ENCODE measurements at regions not wholly inside any gene's neighbourhood (a gene's known extent, or its start where the extent isn't known, plus 50 kb on each side); places are given as distances from the start of the nearest gene placed in this dataset.

- DNase-seq (ENCODE audit: low spot score): no peak
Observed at GRCh38 chr14:65794674-65795279, 382.2 kb downstream of the FUT8 start.

- no peak for DNase-seq (ENCODE audit: low spot score)
Observed at GRCh38 chr14:65798216-65798615, 385.7 kb downstream of the FUT8 start.

- no peak for DNase-seq (ENCODE audit: low spot score)
Observed at GRCh38 chr14:65800694-65801093, 388.2 kb downstream of the FUT8 start.

GRCh38 chr14:65802196-65802595, 389.7 kb downstream of the FUT8 start:
- DNase-seq (ENCODE audit: low spot score): no peak

- no peak for DNase-seq (ENCODE audit: low spot score)
Observed at GRCh38 chr14:65803885-65804284, 391.4 kb downstream of the FUT8 start.

DNA sequence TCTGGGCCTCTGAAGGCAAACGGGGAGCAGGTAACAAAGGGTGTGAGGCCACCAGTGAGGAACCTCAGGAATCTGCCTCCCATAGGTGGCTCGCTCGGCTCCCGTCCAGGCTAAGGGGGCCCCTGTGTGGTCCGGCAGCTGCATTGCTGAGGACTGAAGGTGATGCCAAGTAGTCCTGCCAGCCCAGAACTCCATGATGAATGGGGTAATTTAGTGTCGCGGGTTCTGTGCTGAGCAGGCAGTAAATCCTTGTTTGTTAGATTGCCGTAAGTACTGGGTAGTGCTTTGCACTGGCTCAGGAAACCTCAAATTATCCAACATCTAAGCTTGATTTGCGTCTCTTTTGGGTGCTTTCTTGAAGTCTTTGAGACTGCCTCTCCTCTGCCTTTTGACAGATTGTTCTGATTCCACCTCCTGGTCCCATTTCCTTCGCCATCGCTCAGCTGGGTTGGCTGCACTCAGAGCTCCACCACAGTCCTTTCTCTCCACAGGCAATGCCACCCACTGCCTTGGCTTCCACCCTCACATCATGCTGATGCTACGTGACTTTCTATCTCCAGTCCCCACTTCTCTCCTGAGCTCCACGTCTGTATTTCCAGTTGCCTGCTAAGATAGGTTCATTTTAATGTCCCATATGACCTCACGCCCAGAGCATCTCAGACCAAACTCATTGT, 392.0 kb downstream of the FUT8 start:
- no peak for DNase-seq (ENCODE audit: low spot score)

DNA sequence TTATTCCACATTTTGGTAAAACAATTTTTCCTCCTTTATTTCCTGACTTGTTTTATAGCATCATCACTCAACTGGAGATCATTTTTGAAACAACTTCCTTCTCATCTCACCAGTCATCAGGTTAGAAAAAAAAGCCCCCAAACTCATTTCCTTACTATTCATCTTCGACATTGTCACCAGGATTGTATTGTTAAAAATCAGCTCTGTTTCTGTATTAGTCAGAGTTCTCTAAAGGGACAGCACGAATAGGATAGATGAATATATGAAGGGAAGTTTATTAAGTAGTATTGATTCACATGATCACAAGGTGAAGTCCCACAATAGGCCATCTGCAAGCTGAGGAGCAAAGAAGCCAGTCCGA, 392.6 kb downstream of the FUT8 start:
- DNase-seq (ENCODE audit: low spot score): no peak

GRCh38 chr14:65808390-65808789, 395.9 kb downstream of the FUT8 start:
- DNase-seq (ENCODE audit: low spot score): no peak

DNA sequence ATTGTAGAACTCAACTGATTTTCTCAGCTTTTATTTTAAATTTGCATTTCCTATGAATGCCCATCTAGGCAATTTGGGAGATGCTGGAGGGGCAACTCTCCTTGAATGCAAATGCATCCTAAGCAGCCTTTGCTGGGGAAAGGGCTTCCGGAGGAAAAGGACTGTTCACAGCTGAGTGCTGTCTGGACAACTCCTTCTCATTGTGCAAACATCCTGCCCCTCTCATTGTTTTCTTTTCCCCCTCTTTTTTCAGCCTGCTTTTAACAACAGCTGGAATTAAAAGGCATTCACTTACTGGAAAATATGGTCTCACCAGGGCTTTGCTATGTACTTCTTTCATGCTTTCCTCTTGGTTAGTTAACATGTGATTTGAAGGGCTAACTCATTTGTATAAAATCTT, 397.8 kb downstream of the FUT8 start:
- no peak for DNase-seq (ENCODE audit: low spot score)

DNA sequence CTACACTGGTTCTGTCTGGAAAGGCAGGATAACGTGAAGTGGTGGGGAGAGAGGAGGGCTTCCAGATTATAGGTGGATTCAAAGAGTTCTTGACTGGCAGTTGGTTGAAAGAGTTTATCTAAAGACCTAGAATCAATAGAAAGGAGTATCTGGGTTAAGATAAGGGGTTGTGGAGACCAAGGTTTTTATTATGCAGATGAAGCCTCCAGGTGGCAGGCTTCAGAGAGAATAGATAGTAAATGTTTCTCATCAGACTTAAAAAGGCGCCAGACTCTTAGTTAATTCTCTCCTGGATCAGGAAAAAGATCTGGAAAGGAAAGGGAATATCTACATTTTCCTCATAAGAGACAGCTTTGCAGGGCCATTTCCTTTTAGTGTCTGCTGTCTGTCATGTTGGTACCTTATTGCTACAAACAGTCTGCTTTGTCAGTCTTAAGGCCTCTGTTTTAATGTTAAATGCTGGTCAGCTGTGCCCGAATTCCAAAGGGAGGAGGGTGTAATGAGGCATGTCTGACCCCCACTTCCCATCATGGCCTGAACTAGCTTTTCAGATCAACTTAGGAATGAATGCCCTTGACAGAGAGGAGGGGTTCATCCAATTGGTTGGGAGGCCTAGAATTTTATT, 401.3 kb downstream of the FUT8 start:
- DNase-seq (ENCODE audit: low spot score): no peak

DNA sequence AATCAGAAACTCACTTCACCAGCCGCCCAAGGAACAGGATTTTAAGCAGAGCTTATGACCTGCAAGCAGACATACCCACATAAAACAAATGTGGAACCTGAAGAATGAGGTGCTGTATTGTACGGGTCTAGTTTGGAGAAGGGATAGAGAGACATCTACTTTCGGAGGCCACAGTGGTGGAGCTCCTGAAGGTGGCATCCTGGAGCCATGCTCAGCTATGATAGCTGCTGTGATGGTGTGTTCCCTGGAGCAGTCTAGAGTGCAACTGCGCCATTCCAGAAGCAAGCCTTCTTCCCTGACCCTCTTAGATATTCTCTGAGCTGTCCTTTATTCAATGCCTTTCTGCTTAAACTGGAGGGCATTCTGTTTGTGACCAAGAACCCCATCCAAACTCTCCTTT, 402.6 kb downstream of the FUT8 start:
- DNase-seq (ENCODE audit: low spot score): no peak

GRCh38 chr14:65817011-65817410, 404.5 kb downstream of the FUT8 start:
- no peak for DNase-seq (ENCODE audit: low spot score)

GRCh38 chr14:65819569-65819968, 407.0 kb downstream of the FUT8 start:
- no peak for DNase-seq (ENCODE audit: low spot score)

GRCh38 chr14:65821224-65821753, 408.8 kb downstream of the FUT8 start:
- DNase-seq (ENCODE audit: low spot score): no peak

- no peak for DNase-seq (ENCODE audit: low spot score)
Observed at GRCh38 chr14:65824285-65824977, 411.9 kb downstream of the FUT8 start.

DNA sequence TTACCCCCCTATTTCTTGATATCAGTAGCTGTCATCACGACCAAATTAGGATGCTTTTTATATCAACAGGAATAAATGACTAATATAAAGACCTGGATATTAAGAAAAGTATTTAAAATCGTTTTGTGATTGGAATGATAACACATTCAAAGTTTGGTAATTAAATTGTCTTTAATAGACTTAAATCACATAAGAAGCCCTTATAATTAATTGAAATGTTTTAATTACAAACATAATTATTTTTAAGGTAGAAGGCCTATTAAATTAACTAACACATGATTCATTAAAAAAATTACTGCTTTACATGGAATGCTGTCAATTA, 412.4 kb downstream of the FUT8 start:
- DNase-seq (ENCODE audit: low spot score): no peak

DNA sequence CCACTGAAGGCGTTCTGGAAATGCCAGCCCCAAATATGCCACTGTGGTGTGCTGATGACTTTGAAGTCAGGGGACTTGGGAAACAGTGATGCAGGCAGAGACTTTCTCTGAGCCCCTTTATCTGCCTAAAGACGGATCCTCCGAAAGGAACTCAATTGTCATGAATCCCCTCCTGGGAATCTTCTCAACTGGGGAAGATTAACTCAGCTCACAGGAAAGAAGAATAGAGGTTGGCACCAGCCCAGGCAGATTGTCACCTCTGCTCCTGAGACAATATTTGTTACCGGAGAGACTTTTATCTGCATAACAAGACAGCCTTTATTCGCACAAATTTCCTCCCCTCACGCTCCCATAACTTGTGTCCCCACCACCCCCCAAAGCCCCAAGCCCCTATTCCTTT, 414.4 kb downstream of the FUT8 start:
- no peak for DNase-seq (ENCODE audit: low spot score)

GRCh38 chr14:65827520-65827919, 415.0 kb downstream of the FUT8 start:
- DNase-seq (ENCODE audit: low spot score): no peak

DNA sequence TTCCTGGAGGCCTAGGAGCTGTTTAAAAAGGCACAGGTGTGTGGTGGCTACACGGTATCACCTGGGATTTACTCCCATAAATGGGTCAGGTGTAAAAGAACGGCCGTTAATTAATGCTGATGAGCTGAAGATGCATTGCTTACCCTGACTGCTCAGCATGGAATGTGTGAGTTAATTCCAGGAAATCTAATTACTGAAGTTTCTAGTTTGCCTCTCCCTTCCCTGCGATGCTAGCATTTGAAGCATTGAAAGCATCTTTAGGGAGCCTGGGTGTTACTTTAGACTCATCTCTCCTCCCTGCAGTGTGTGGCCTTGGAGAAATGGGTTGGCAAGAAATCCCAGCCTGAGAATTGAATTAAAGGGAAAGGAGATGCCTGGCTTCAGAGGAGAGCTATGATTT, 415.9 kb downstream of the FUT8 start:
- no peak for DNase-seq (ENCODE audit: low spot score)

DNA sequence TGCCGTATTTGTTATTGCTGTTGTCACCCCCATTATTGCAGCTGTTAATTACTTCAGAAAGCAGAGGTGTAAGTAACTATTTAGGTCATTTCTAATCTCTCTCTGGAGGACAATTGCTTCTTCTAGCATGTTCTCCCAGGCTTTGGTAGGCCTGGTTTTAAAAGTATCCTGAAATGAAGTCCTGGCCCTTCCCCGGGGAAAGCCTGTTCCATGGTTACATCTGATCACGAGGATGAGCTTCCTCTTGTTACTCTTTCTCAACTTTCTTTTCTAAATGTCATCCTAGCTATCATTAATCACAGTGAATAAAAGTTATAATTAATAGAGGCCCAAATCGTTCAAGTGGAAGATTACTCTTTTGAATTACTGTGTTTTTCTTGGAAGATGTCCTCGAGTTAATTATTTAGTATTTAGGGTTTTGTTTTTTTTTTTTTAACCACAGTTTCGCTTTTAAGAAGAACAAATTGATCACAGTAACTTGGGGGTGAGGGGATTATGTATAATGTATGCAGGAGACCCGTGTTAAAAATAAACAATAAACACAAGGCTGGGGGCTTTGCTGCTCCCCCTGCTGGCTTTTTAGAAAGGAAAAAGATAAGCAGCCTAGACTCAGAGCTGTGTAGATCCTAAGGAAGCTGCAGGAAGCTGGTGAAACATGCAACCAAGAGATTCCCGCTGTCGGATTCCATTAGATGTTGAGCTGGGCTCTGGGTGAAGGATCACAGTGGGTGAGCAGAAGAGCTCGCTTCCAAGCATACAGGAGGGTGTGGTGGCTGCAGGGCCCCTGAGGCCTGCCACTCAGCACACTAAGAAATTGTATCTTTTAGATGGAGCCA, 420.1 kb downstream of the FUT8 start:
- no peak for DNase-seq (ENCODE audit: low spot score)

GRCh38 chr14:65833267-65833880, 420.8 kb downstream of the FUT8 start:
- no peak for DNase-seq (ENCODE audit: low spot score)

DNA sequence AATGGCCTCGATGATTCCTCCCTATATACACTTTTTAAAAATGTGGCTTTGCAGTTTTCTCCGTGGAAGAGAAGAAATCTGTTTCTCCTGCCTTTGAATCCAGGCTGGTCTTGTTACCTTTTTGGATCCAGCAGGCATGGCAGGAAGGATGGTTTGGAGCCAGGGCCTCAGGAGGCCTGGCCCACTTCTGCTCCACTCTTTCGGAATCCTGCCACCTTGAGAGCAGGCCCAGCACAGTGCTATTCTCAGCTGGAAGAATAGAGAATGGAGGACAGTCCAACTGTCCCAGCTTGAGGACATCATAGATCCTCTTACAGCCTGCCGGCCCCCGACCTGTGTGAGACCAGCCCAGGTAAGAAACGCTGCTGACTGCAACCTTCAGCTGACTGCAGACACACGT, 421.5 kb downstream of the FUT8 start:
- no peak for DNase-seq (ENCODE audit: low spot score)

All from ecto neural progenitor cell (in vitro differentiated cells).